B cell (primary cell): ENCODE measurements at regions not wholly inside any gene's neighbourhood (a gene's known extent, or its start where the extent isn't known, plus 50 kb on each side); places are given as distances from the start of the nearest gene placed in this dataset.

Source experiments
- ATAC-seq: fragments of 200-7000 bp; cut with Tn5 transposase; one replicate; pipeline ENCODE4 v1.10.0; 2021; ENCODE audit warnings: low read depth, mild to moderate bottlenecking, moderate number of reproducible peaks, moderate library complexity
- CTCF ChIA-PET: fragments of 350-600 bp; sonication (Branson Sonifier 250); formaldehyde crosslinking; loops from one replicate; lab custom pipeline; 2021; ENCODE audit warnings: antibody characterized with exemption, inconsistent platforms; lab: Charles Lee
- POLR2A ChIA-PET: fragments of 350-600 bp; sonication (Branson Sonifier 250); formaldehyde crosslinking; loops from one replicate; lab custom pipeline; 2021; ENCODE audit warnings: antibody characterized with exemption; lab: Charles Lee
- DNase-seq: peaks from one replicate; pipeline ENCODE4 v3.0.0; 2013
- H2AFZ ChIP-seq: 2 replicates; pipeline ENCODE4 v1.6.1; 2012; ENCODE audit warnings: mild to moderate bottlenecking, low read depth, low read length; ENCODE audit not compliant: insufficient read depth, poor library complexity, severe bottlenecking
- H3K27ac ChIP-seq, 2 donors: 1 replicate in 1 of 2; 2 replicates in 1 of 2; pipeline ENCODE4 v1.5.1; 2012 to 2013; ENCODE audit warnings: low read length in 2 of 2, mild to moderate bottlenecking in 2 of 2, moderate library complexity in 1 of 2
- H3K27me3 ChIP-seq, 4 experiments: fragments of 200-600 bp in 1 of 4; sonication (generic) in 1 of 4; replicated peaks in 1 of 4; 1 replicate in 2 of 4; 2 replicates in 2 of 4; pipeline versions ENCODE4 v1.6.1 to v1.7.0; 2013 to 2016; ENCODE audit warnings: low read length in 3 of 4, mild to moderate bottlenecking in 2 of 4, mixed read lengths in 1 of 4, moderate library complexity in 1 of 4; ENCODE audit not compliant: insufficient read depth in 4 of 4, control insufficient read depth in 3 of 4; ENCODE audit errors: control extremely low read depth in 1 of 4
- H3K36me3 ChIP-seq, 2 experiments: replicated peaks in 1 of 2; 1 replicate in 1 of 2; 2 replicates in 1 of 2; pipeline versions ENCODE4 v1.6.1 to v1.7.1; 2013; ENCODE audit warnings: low read length in 1 of 2; ENCODE audit not compliant: insufficient read depth in 2 of 2, control insufficient read depth in 1 of 2; ENCODE audit errors: control extremely low read depth in 1 of 2, extremely low read depth in 1 of 2
- H3K4me1 ChIP-seq, 2 donors: fragments of 200-600 bp in 1 of 2; sonication (generic) in 1 of 2; 1 replicate in 1 of 2; 2 replicates in 1 of 2; pipeline versions ENCODE4 v1.5.1 to v1.6.1; 2013 to 2017; ENCODE audit warnings: low read length in 2 of 2; ENCODE audit not compliant: control insufficient read depth in 2 of 2, insufficient read depth in 2 of 2
- H3K4me2 ChIP-seq: replicated peaks from 2 replicates; pipeline ENCODE3; 2012; ENCODE audit warnings: mild to moderate bottlenecking, low read depth, low read length; ENCODE audit not compliant: poor library complexity, severe bottlenecking
- H3K4me3 ChIP-seq, 5 experiments: fragments of 200-600 bp in 1 of 5; sonication (generic) in 1 of 5; 1 replicate in 3 of 5; 2 replicates in 2 of 5; pipeline versions ENCODE4 v1.5.1 to v1.7.0; 2011 to 2016; ENCODE audit warnings: low read length in 4 of 5, mild to moderate bottlenecking in 4 of 5, low read depth in 2 of 5, control low read depth in 1 of 5, moderate library complexity in 1 of 5; ENCODE audit not compliant: insufficient read depth in 1 of 5; ENCODE audit errors: control extremely low read depth in 1 of 5, extremely low read depth in 1 of 5
- H3K79me2 ChIP-seq: fragments of 200-600 bp; sonication (generic); one replicate; pipeline ENCODE4 v1.6.0; 2016; ENCODE audit warnings: low read length; ENCODE audit not compliant: control insufficient read depth, insufficient read depth
- H3K9ac ChIP-seq: fragments of 200-600 bp; sonication (generic); 2 replicates; pipeline ENCODE4 v1.6.1; 2017; ENCODE audit warnings: mild to moderate bottlenecking, low read length, moderate library complexity
- H3K9me3 ChIP-seq, 3 donors: one replicate each; pipeline versions ENCODE4 v1.6.1 to v1.7.1; 2013; ENCODE audit warnings: low read length in 2 of 3; ENCODE audit not compliant: control insufficient read depth in 2 of 3, insufficient read depth in 1 of 3; ENCODE audit errors: control extremely low read depth in 1 of 3
- H4K20me1 ChIP-seq: 2 replicates; pipeline ENCODE4 v1.6.0; 2012; ENCODE audit warnings: mild to moderate bottlenecking, low read length; ENCODE audit not compliant: insufficient read depth, control insufficient read depth, poor library complexity, severe bottlenecking
- H3K27ac Mint-ChIP-seq: one replicate; pipeline ENCODE4 v1.8.0; 2021; ENCODE audit warnings: mixed read lengths
- H3K27me3 Mint-ChIP-seq: one replicate; pipeline ENCODE4 v1.8.0; 2021; ENCODE audit warnings: mixed read lengths
- H3K4me1 Mint-ChIP-seq: one replicate; pipeline ENCODE4 v1.8.0; 2021; ENCODE audit warnings: mixed read lengths
- H3K4me3 Mint-ChIP-seq: one replicate; pipeline ENCODE4 v1.8.0; 2021; ENCODE audit warnings: mixed read lengths
- H3K9me3 Mint-ChIP-seq: one replicate; pipeline ENCODE4 v1.8.0; 2022; ENCODE audit warnings: mixed read lengths; ENCODE audit not compliant: insufficient read depth
- CTCF ChIP-seq: fragments of 200-600 bp; IDR thresholded peaks from one replicate; pipeline ENCODE4 v1.8.0; 2022; ENCODE audit warnings: antibody characterized with exemption, mild to moderate bottlenecking
- EZH2 ChIP-seq: IDR thresholded peaks from 2 replicates; pipeline ENCODE4 v1.6.1; 2012; ENCODE audit warnings: borderline replicate concordance, low read depth, mild to moderate bottlenecking, moderate library complexity, low read length; ENCODE audit not compliant: insufficient read depth, poor library complexity, severe bottlenecking
- whole genome bisulfite sequencing: methylation state at CpG from one replicate; pipeline ENCODE4 v1.1.5; 2013; ENCODE audit warnings: missing lambda C conversion rate; ENCODE audit not compliant: insufficient coverage; 5-methylcytosine and 5-hydroxymethylcytosine counted together
- intact Hi-C: fragments of 100-400 bp; cut with micrococcal nuclease; formaldehyde crosslinking; loops from one replicate; pipeline ENCODE4 v1.10.0; 2022

- 75% methylated on average over 6 of the region's 8 CpGs for WGBS
- H3K4me2 ChIP-seq = no peak overlapping the region
- H3K9ac ChIP-seq = no peak overlapping the region
- H3K9me3 Mint-ChIP-seq = no peaks in the 10 kb centered on the region
- no peak overlapping the region for H3K4me3 ChIP-seq
- no peak overlapping the region for H2AFZ ChIP-seq
- H3K27me3 ChIP-seq = peaks cover 0 to 7% (median 3%) of the 10 kb centered on the region in 4 experiments
- DNase-seq (no peak), ATAC-seq (no peak)
- POLR2A ChIA-PET = no interaction called here
- H3K4me1 ChIP-seq = peaks cover 9% of the 10 kb centered on the region in 2 donors
- H3K27ac Mint-ChIP-seq = no peak overlapping the region
- CTCF ChIA-PET = no interaction called here
- no peaks in the 10 kb centered on the region for H4K20me1 ChIP-seq
- H3K9me3 ChIP-seq = peaks cover 0 to 4% (median 0%) of the 10 kb centered on the region in 3 donors
- no peaks in the 10 kb centered on the region for H3K79me2 ChIP-seq
- intact Hi-C loops = no loop called here
- H3K4me1 Mint-ChIP-seq = peaks cover 11% of the 10 kb centered on the region
- H3K36me3 ChIP-seq = no peaks in the 10 kb centered on the region
- H3K4me3 Mint-ChIP-seq = no peak overlapping the region
- TF ChIP-seq CTCF (no peak), EZH2 (no peak)
- H3K27ac ChIP-seq = no peak overlapping the region
- H3K27me3 Mint-ChIP-seq = peaks cover 55% of the 10 kb centered on the region
These were observed 211.0 kb upstream of the SIX2 start for GRCh38 chr2:45220227-45220626.

GRCh38 chr2:45218931-45219339 lies 209.7 kb upstream of the SIX2 start:
- H2AFZ ChIP-seq = no peak overlapping the region
- H3K9me3 ChIP-seq = peaks cover 0 to 4% (median 0%) of the 10 kb centered on the region in 3 donors
- H3K4me2 ChIP-seq = no peak overlapping the region
- no peaks in the 10 kb centered on the region for H3K9me3 Mint-ChIP-seq
- ATAC-seq (no peak), DNase-seq (no peak)
- H3K4me3 Mint-ChIP-seq = no peak overlapping the region
- TF ChIP-seq EZH2 (no peak), CTCF (no peak)
- intact Hi-C loops = no loop called here
- H3K27ac Mint-ChIP-seq = no peak overlapping the region
- peaks cover 0 to 4% (median 0%) of the 10 kb centered on the region in 4 experiments for H3K27me3 ChIP-seq
- ChIA-PET POLR2A (no interaction called here), CTCF (no interaction called here)
- no peak overlapping the region for H3K4me3 ChIP-seq
- no peak overlapping the region for H3K27ac ChIP-seq
- peaks cover 50% of the 10 kb centered on the region for H3K27me3 Mint-ChIP-seq
- no peaks in the 10 kb centered on the region for H3K79me2 ChIP-seq
- H3K9ac ChIP-seq = no peak overlapping the region
- H3K4me1 ChIP-seq = peaks cover under 1 to 3% of the 10 kb centered on the region in 2 donors
- peaks cover 3% of the 10 kb centered on the region for H3K4me1 Mint-ChIP-seq
- H4K20me1 ChIP-seq = no peaks in the 10 kb centered on the region
- 100% methylated on average over 1 of the region's 3 CpGs for WGBS
- no peaks in the 10 kb centered on the region for H3K36me3 ChIP-seq
